SIG-M5 treated with dmso at 0.1 percent for 504 hours (cell line): ENCODE measurements at regions not wholly inside any gene's neighbourhood (a gene's known extent, or its start where the extent isn't known, plus 50 kb on each side); places are given as distances from the start of the nearest gene placed in this dataset.
A peak's percentile ranks its signal among the peaks of the same experiment; 100 is the strongest.
"Not testable (repeated sequence)": the region's sequence is repeated elsewhere in the genome, so short reads cannot be mapped to it uniquely, and the experiment has no call there.

ENCODE experiments used
- DNase-seq: peaks from one replicate; lab custom pipeline; 2025; ENCODE audit not compliant: unreplicated experiment; lab: John Stamatoyannopoulos, UW

GRCh38 chr6:142016666-142017065 lies 116.1 kb upstream of the GJE1 start:
- DNase-seq = not testable (repeated sequence)

DNA sequence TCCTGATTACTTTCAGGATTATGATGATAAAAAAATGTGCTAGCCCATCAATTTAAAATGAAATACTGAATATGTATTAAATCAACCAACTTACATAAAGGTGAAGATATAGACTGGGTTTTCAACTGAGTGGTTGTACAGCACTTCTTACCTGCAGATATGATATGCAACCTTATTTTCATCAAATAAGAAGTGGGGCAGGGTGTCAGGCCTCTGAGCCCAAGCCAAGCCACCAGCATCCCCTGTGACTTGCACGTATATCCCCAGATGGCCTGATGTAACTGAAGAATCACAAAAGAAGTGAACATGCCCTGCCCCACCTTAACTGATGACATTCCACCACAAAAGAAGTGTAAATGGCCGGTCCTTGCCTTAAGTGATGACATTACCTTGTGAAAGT lies 117.3 kb upstream of the GJE1 start:
- DNase-seq = not testable (repeated sequence)

DNA sequence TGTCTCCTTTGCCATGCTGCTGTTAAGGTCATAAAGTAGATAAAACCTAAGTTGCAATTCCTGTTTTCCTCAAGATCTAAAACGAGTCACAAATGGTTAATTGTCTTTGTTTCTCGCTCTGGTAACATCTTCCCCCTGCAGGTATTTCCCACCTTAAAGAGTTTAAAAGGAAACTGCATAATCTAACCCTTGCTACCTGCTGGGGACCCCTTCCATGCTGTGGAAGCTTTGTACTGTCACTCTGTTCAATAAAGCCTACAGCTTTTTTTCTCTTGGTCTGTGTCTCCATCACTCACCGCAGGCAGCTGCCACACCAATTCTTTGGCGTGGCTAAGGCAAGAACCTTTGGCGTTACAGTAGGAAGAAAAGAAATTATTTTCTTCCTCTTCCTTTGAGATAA lies 117.7 kb upstream of the GJE1 start:
- DNase-seq = no peak

DNA sequence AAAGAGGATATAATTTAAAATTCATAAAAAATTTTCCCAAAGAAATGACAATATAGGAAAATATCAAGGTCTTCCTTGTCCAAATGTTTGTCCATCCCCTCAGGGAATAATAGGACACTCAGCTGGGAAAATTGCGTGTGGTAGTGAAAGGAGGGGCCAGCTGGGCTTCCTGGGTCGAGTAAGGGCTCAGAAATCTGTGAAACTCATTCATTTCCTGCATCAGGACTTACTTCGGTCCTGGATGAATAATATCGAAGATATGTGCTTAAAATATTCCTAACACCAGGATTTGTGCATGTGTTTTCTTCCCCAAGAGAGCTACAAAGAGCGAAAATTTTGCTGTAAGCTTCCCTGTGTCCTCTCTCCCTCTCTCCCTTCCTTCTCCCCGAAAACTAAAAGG lies 118.2 kb upstream of the GJE1 start:
- DNase-seq = no peak

DNA sequence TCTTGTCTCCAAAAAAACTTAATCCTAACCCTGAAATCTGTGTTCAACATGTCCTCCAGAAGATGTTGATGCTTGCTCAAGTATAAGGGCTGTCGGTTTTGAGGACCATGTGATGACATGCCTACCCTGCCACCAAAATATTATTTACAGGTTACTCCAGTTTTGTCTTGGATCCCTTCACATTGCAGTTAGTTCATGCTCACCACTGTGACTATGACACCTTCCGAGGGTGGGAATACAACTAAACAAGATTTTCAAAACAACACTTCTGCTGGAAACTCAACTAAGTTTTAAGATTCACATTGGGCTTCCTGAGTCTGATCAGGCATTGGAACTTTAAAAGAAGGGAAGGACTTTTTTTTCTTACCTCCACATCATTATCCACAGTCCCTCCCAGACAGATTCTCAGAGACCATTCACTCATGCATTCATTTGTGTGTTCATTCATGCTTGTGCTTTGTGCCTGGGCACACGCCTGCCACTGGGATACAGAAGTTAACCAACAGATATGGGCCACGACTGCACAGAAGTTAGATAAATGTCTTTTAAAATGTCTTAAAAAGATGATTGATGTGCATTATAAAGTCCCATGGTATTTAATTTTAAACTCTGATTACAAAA lies 118.7 kb upstream of the GJE1 start:
- DNase-seq = no peak

GRCh38 chr6:142013287-142013686 lies 119.4 kb upstream of the GJE1 start:
- no peak for DNase-seq

- DNase-seq = no peak
Measured at GRCh38 chr6:142011775-142012174, 121.0 kb upstream of the GJE1 start.

DNA sequence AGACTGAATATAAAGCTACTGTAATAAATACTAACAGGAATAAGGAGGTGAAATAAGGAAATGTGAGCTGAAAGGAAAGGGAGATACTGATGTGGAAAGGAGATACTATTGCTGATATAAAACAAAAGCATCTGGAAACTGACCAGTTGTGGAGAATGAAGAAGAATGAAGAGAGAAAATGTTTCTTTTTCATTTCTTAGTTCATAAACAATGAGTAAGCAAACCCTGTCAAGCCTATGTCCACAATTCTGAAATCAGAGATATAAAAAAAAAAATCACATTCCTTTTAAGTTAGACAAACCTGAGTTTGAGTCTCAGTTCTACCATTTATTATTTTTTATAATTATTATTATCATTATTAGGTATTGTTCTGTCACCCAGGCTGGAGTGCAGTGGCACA lies 121.6 kb upstream of the GJE1 start:
- DNase-seq = no peak

DNA sequence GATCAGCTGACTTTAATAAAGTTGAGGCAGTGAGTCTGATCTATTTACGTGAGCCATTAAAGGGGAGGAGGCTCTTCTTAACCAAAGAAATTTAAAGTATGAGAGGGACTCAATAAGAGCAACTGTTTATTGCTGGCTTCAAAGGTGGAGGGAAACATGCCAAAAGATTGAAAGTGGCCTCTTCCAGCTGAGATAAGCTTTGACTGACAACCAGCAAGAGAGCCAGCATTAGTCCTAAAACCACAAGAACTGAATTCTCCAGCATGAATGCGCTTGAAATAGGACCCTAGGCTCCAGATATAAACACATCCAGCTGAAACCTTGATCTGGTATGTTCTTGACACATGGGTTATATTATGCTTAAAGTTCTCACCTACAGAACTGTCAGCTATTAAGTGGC lies 123.1 kb upstream of the GJE1 start:
- no peak for DNase-seq

GRCh38 chr6:142008781-142009180 lies 123.9 kb upstream of the GJE1 start:
- DNase-seq = no peak

DNA sequence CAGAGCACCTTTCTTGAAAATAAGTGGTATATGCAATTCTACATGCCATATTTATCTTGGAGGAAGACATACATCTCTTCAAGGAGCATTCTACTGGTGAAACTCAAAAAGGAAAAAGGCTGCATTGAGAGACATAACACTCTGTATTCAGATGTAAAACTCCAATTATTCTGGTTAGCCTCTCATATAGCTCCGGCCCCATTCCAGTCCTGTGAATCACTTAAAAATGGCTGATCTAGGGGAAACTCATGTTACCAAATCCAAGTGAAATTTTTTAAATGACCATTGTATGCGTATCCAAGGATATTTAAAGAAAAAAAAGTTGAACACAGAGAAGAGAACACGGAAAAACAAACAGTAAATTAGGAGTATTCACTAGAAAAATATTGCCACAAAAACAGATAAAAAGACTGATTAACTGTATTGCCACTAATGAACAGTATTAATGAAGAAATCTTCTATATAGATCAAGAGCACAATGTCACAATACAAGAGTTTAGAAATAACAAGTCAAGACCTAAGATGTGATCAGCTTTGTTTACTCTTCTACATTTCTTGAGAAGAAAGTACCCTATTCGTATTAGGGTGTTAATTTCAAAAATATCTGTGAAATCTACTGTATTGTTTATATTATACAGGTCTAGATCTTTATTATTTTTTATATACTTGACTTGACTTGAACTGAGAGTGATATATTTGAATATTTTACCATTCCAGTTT lies 124.5 kb upstream of the GJE1 start:
- DNase-seq = no peak

DNA sequence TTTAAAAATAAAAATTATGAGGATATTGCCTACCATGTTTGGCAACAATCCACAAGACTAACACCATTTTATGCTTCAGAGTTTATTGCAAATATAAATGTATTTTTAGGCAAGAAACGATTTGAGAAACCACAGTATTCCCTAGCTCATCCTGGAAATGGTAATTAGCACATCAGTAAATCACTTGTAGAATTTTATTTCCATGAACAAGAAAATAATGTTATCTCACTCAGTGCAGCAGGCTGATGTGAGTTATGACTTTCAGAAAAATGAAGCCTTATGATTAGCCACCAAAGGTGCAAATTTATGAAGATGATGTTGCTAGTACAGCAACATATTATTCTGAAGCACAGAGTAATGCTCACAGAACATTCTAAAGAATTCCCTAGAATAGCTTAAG lies 127.7 kb upstream of the GJE1 start:
- no peak for DNase-seq

GRCh38 chr6:142002825-142003405 lies 129.8 kb upstream of the GJE1 start:
- no peak for DNase-seq

GRCh38 chr6:141996823-141997222 lies 135.9 kb upstream of the GJE1 start:
- no peak for DNase-seq

- DNase-seq = no peak
Measured at GRCh38 chr6:141992109-141992508, 140.6 kb upstream of the GJE1 start.

DNA sequence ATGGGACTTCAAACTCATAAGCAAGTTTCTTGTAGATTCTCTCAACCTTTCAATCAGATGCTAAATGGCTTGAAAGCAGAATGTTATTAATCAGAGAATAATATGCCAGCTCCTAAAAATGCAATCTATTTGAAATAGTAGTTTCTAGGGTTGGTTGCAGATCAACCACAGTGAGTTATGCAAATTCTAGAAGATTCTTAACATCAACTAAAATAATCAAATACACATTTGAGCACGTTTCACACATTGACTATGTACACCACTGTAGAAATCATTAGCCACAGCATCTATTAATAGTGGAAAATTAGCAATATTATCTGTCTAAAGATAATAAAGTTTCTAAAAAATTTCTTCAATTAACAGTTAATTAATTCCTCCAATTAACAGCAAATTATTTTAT lies 141.9 kb upstream of the GJE1 start:
- no peak for DNase-seq

DNA sequence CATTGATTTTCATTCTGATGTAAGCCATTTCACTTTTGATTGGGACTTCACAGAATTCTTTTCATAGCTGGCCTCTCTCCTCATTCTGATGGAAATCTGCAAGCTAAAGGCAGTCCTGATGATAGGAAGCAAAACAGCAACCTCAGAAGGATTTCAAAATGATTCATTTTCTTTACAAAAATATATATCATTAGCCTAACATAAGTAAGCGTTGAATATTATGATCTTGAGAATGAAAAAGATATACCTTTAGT lies 143.1 kb upstream of the GJE1 start:
- no peak for DNase-seq

- DNase-seq = peak; percentile 48
Measured at GRCh38 chr6:141988954-141989705, 143.6 kb upstream of the GJE1 start.

DNA sequence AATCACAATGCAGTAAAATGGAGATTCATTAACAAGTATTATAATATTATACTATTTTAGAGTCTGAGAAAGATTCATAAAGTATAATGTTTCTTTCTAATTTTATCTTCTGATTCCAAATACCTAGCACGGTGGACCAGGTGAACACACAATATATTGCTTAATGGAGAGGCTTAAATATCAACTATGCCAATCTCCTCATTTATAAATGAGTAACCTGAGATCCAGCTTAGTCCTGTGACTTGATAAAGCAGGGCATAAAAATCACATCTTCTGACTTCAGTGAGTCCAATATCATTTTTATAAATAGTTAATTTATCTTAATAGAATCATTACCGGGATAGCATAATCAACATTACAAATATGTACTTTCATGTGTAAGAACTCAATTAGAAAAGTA lies 144.4 kb upstream of the GJE1 start:
- DNase-seq = no peak

DNA sequence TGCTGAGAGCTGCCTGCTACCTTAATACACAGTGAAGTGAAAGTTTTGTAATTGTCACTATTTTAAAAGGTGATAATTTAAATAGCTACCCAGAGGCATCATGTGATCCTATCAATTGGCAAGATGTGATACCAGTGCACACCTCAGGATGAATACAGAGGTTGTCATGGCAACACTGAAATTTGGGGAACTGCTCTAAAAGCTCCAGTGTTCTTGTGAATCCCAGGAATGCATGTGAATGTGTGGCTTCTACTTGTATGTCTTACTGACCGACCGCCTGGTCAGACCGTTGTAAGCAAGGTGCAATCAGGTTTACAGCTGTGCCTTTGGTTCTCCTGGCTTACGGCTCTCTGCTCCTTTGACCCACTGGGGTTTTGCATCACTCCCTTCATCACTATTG lies 146.3 kb upstream of the GJE1 start:
- no peak for DNase-seq

DNA sequence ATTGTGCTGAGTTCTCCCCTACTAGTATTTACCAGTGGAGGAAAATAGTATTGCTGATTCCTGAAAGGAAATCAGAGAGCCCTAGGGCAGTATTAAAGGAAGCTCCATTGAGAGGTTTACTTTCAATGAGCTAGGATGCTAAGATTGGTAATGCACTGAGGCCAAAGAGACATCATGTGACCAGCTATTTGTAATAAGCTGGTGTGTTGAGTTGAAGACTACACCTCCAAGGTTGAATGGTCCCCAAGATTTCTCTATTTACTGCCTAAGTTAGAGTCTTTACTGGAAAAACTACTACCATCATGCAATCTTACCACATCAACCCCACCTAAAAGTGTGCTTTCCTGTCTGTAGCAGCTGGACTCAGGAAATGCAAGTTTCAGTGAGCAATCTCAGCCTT lies 151.5 kb upstream of the GJE1 start:
- no peak for DNase-seq

DNA sequence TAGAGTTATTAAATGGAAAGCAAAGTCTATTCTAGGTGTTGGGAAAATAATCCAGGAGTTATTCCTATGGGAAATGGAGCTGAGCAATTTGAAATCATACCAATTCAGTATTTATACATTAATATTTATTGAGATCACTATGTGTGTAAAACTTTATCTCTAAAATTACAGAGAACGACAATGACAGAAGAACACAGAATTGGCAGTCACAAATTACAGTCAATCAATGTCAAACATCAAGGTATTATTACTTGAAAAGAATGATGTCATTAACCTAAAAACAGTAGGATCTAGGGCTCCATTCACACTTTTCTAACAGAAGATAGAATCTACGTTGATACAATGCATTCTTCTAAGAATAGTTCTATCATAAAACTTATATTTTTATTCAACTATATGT lies 154.9 kb upstream of the GJE1 start:
- no peak for DNase-seq
